ENCODE measurements at regions not wholly inside any gene's neighbourhood (a gene's known extent, or its start where the extent isn't known, plus 50 kb on each side); places are given as distances from the start of the nearest gene placed in this dataset.
"Not testable (repeated sequence)": the region's sequence is repeated elsewhere in the genome, so short reads cannot be mapped to it uniquely, and the experiment has no call there.

GRCh38 chrX:122567911-122568310, 616.2 kb upstream of the GRIA3 start:
- DNase-seq (ENCODE audit: low spot score): no peak

- no peak for DNase-seq (ENCODE audit: low spot score)
Measured at GRCh38 chrX:122572461-122572860, 611.6 kb upstream of the GRIA3 start.

DNA sequence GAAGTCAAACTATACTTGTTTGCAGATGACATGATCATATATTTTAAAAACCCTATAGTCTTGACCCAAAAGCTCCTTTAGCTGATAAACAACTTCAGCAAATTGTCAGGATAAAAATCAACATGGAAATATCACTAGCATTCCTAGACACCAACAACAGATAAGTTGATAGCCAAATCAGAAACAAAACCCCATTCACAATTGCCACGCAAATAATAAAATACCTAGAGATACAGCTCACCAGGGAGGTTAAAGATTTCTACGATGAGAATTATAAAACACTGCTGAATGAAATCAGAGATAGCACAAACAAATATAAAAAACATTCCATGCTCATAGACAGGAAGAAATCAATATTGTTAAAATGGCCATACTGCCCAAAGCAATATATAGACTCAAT, 605.0 kb upstream of the GRIA3 start:
- no peak for DNase-seq (ENCODE audit: low spot score)

DNA sequence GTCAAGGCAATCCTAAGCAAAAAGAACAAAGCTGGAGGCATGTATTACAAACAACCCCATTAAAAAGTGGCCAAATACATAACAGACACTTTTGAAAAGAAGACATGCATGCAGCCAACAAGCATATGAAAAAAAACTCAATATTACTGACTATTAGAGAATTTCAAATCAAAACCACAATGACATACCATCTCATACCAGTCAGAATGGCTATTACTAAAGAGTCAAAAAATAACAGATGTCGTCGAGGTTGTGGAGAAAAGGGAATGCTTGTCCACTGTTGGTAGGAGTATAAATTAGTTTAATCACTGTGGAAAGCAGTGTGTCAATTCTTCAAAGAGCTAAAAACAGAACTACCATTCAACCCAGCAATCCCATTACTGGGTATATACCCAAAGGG, 604.6 kb upstream of the GRIA3 start:
- DNase-seq (ENCODE audit: low spot score): no peak

GRCh38 chrX:122582280-122582974, 601.7 kb upstream of the GRIA3 start:
- no peak for DNase-seq (ENCODE audit: low spot score)

DNA sequence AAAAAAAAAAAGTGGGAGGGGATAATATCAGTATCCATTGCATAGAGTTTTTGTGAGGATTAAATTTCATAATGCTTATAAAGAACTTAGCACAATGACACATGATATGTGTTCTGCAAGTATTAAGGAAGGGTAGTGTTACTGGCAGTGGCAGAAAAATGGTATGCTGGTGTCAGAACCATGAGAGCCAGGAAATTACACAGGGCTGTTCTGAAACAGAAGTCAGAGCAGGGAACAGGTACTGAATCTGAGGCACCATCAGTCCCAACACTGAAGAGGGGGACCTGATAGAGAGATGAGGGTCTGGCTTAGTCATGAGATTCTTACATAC, 601.1 kb upstream of the GRIA3 start:
- no peak for DNase-seq (ENCODE audit: low spot score)

GRCh38 chrX:122583551-122583950, 600.5 kb upstream of the GRIA3 start:
- no peak for DNase-seq (ENCODE audit: low spot score)

DNA sequence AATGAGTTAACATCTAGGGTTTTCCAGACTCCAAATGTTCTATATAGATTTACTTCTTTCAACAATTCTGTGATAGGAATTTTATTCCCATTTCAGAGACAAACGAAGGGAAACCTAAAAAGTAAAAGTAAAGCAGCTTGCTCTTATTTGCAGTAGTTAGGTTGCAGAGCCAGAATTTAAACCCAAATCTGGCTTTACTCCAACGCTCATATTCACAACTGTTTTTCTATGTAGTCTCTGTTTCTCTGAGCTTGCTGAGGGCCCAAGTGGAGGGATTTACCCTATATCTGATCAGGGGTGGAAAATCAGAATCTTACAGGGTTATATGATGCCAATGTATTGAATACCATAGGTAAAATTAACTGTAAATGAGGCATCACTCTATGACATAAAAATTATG, 599.1 kb upstream of the GRIA3 start:
- no peak for DNase-seq (ENCODE audit: low spot score)

- DNase-seq (ENCODE audit: low spot score): no peak
Measured at GRCh38 chrX:122586831-122587230, 597.2 kb upstream of the GRIA3 start.

DNA sequence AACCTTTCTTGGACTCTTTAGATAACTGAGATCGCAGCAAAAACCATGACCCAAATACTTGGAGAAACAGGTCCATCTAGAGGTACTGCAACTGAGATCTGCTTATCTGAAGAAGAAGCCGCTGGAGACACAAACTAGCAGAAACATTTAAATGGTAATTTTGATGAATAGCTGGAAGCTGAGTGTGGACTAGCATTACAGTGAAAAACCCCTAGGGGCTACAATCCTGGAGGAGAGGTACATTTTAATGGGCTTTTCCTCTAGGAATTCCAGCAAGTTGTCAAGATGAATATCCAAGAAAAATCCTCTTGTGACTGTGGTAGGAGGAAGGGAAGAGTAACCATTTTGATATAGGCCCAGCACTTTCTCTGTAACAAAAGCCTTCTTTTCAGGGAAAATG, 592.5 kb upstream of the GRIA3 start:
- no peak for DNase-seq (ENCODE audit: low spot score)

DNA sequence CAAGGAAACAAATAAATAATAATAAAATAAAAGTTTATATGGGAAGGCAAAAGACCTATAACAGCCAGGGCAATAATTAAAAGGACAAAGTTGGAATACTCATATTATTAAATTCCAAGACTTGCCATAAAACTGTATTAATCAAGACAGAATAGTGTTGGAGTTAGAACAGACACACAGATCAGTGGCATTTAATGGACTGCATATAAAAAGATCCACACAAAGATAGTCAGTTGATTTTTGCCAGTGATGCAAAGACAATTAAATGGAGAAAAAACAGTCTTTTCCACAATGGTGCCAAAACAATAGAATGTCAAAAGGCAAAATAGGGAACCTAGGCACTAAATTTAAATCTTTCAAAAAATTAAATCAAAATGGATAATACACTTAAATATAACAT, 587.1 kb upstream of the GRIA3 start:
- DNase-seq (ENCODE audit: low spot score): no peak

DNA sequence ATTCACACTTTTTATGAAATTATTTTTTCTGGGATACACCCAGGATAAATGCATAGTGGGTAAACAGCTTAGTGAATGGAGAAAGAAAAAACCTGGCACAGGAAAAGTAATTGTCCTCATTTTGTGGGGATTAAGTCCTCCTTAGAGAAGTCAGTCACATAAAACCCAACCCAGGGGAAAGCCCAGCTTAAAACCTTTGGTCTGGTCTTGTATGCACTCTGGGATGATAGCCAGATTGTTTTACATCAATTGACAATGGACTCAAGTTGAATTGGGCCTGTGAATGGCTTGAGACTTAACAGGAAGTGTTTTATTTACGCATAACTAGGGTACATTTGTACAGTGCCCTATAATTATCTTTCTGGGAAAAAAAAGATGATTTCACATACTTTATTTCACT, 561.3 kb upstream of the GRIA3 start:
- DNase-seq (ENCODE audit: low spot score): no peak

DNA sequence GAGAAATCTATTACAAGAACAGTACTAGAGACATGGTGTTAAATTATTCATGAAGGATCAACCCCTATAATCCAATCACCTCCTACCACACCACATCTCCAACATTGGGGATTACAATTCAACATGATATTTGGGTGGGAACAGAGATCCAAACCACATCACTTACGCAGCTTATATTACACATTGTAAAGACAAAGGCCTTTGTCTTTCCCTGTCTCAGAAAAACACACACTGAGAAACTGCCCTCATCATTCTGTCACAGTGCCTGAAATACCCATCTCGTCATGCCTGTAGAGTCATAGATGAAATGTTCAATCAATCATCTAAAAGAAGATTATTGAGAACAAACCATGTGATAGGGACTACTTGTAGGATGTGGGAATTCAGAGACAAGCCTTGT, 558.8 kb upstream of the GRIA3 start:
- DNase-seq (ENCODE audit: low spot score): no peak

- DNase-seq (ENCODE audit: low spot score): no peak
Measured at GRCh38 chrX:122625821-122626220, 558.3 kb upstream of the GRIA3 start.

DNA sequence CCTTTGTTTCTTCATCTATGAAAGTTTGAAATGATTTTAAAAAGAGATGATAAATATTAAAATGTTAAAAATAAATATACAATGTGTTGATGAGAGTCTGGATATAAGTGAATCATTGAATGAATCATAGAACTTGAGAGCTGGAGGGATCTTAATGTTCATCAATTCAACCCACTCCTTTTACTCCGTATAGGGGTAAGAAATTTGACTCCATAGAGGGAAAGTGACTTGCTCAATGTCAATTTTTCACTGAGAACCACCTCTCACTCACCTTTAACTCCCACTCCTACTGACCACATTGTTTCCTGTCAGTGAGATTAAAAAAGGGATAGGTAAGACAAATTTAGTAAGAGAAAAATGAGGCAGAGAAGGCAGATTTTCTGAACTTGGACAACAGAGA, 557.2 kb upstream of the GRIA3 start:
- no peak for DNase-seq (ENCODE audit: low spot score)

- peak; percentile 37 for DNase-seq (ENCODE audit: low spot score)
Measured at GRCh38 chrX:122641136-122641535, 542.9 kb upstream of the GRIA3 start.

DNA sequence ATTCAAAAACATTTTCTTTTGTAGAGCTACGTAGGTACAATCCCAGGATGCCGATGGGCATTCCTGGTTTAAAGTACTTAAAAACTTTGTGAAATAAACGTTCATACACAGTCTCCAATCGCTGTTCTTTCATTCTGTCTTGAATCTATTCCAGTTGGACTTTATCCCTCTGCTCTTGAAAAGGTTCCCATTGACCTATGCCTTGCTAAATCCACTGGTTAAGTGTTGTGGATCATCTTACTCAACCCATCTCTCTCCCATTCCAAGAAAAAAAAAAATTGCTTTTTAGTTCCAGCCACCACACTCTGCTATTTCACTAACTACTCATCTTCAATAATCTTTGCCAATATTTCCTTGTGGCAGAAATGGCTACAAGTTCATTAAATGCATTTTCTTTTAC, 542.3 kb upstream of the GRIA3 start:
- no peak for DNase-seq (ENCODE audit: low spot score)

DNA sequence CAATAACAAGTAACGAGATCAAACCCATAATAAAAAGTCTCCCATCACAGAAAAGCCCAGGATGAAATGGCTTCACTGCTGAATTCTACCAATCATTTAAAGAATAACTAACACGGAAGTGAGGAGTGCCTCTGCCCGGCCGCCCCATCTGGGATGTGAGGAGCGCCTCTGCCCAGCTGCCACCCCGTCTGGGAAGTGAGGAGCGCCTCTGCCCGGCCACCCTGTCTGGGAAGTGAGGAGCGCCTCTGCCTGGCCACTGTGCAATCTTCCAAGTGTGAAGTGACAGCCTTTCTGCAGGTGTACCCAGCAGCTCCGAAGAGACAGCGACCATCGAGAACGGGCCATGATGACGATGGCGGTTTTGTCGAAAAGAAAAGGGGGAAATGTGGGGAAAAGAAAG, 528.8 kb upstream of the GRIA3 start:
- not testable (repeated sequence) for DNase-seq (ENCODE audit: low spot score)

DNA sequence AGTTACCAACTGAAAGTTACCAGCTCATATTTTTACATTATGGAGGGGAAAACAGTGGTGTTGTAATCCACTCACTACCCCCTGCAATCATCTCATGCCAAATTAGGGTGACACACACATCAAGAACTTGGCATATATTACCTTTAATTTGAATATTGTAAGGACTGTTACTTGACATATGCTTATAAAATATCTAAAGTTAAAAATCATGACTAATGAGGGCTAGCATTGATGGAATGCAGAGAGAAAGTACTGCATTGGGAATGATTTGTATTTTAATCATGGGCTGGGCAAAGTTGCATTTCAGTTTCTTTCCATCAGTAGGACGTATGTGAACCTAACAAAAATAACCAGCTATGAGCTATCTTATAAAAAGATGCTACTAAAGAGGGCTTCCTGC, 517.5 kb upstream of the GRIA3 start:
- no peak for DNase-seq (ENCODE audit: low spot score)

- DNase-seq (ENCODE audit: low spot score): no peak
Measured at GRCh38 chrX:122667667-122668066, 516.4 kb upstream of the GRIA3 start.

DNA sequence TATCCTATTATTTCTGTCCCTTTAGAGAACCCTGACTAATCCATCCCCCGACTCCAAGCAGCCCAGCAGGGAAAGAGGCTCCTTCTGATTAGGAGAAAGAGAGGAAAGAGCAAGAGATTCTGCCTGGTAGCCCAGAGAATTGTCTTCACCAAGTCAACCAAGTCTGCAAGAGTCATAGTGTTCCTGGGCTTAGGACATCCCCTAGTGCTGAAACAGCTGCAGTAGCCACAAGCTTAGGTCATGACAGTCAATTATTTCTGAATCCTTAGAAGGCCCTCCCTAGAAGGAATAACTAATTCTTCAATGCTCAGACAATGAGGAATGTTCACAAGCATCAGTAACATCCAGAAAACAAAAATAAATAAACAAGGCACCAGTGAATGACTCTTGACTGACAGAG, 480.3 kb upstream of the GRIA3 start:
- no peak for DNase-seq (ENCODE audit: low spot score)

- DNase-seq (ENCODE audit: low spot score): no peak
Measured at GRCh38 chrX:122739770-122740169, 444.3 kb upstream of the GRIA3 start.

GRCh38 chrX:122770581-122770980, 413.5 kb upstream of the GRIA3 start:
- DNase-seq (ENCODE audit: low spot score): no peak

DNA sequence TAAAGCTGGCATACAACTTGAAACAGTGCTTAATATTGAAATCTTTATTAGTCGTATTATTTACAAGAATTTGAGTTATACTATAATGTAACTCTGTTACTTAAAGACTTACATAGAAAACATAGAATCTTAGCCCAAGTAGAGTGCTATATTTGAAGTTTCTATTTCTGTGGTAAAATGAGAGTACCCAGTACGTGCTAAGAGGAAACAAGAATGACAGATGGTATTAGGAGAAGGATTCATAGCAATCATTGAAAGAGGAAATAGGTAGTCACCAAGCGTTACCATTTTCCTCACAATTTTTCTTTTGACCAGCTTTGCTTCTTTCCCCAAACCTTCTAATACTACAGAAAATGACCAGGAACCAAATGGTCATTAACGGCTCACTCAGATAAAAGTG, 412.1 kb upstream of the GRIA3 start:
- no peak for DNase-seq (ENCODE audit: low spot score)

- no peak for DNase-seq (ENCODE audit: low spot score)
Measured at GRCh38 chrX:122777766-122778165, 406.3 kb upstream of the GRIA3 start.

All from RKO (cell line).